ENCODE measurements at regions not wholly inside any gene's neighbourhood (a gene's known extent, or its start where the extent isn't known, plus 50 kb on each side); places are given as distances from the start of the nearest gene placed in this dataset.

DNA sequence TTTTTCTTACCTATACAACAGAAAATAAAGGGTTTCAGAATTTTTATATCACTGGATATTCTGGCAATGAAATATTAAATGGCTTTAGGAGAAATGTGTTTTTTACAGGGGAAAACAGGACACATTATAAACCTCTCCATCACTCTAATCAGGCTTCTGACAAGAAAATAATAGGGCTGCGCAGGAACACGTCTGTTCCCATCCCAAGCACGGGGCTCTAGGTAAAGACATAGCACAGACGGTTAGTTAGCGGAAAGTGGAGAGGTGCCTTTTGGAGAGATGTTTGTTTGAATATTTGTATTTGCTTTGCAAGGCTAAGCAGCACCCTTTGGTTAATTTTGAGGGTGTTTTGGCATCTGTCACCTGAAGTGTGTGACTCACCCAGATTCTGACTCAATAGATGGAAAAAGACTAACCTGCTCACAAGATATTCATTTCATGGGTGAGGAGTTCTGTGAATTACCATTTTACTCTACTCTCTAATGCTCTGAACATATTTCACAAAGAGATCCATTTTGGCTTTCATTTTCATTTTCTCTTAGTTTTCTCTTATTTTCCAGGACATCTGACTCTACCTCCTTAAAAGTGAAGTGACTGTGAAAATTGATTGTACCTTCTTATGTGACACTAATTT lies 174.5 kb upstream of the AKR1E2 start:
- no peak for TF ChIP-seq GATA2 (IDR thresholded peaks at IDR 0.05; ENCODE audit: low read depth, low read length)
- TF ChIP-seq GATA3 (IDR thresholded peaks at IDR 0.05; ENCODE audit: low read depth, low read length), result no peak

Measured in SH-SY5Y (cell line).